ENCODE measurements at regions not wholly inside any gene's neighbourhood (a gene's known extent, or its start where the extent isn't known, plus 50 kb on each side); places are given as distances from the start of the nearest gene placed in this dataset.

GRCh38 chr6:149223120-149223903, 94.2 kb upstream of the TAB2 start:
- TF ChIP-seq CTCF (IDR thresholded peaks at IDR 0.05): no peak
- TF ChIP-seq POLR2A (IDR thresholded peaks at IDR 0.05): no peak
